ENCODE measurements at regions not wholly inside any gene's neighbourhood (a gene's known extent, or its start where the extent isn't known, plus 50 kb on each side); places are given as distances from the start of the nearest gene placed in this dataset.

DNA sequence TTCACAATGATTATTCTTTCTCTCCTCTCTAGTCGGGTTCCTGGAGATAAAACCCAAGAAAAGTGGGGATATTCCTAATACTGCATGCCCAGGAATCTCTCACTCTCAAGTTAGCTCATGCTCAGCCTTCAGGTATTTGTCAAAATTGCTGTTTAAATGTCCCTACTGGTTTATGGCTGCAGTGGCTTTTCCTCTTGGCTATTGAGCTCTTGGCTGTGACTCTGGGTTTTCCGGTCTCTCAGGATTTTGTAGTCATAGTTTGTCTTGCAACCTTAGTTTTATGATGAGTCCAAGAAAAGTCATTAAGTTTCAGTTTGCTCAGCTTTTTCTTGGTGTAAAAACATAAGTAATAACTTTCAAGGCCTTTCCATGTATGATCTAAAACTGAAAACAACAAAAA is 820.7 kb upstream of the HS6ST1 start:
- TF ChIP-seq, protein P1, sequence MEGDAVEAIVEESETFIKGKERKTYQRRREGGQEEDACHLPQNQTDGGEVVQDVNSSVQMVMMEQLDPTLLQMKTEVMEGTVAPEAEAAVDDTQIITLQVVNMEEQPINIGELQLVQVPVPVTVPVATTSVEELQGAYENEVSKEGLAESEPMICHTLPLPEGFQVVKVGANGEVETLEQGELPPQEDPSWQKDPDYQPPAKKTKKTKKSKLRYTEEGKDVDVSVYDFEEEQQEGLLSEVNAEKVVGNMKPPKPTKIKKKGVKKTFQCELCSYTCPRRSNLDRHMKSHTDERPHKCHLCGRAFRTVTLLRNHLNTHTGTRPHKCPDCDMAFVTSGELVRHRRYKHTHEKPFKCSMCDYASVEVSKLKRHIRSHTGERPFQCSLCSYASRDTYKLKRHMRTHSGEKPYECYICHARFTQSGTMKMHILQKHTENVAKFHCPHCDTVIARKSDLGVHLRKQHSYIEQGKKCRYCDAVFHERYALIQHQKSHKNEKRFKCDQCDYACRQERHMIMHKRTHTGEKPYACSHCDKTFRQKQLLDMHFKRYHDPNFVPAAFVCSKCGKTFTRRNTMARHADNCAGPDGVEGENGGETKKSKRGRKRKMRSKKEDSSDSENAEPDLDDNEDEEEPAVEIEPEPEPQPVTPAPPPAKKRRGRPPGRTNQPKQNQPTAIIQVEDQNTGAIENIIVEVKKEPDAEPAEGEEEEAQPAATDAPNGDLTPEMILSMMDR (IDR thresholded peaks at IDR 0.05; ENCODE audit: insufficient read depth, low read length): no peak
- no peak for TF ChIP-seq SPI1 (IDR thresholded peaks at IDR 0.05; ENCODE audit: borderline replicate concordance, low read depth)
- TF ChIP-seq POLR2AphosphoS5 (IDR thresholded peaks at IDR 0.05; ENCODE audit: low read depth): no peak

All from HL-60 (cell line).